SK-N-SH treated with all-trans-retinoic acid at 6 μM for 48 hours (cell line): ENCODE measurements at regions not wholly inside any gene's neighbourhood (a gene's known extent, or its start where the extent isn't known, plus 50 kb on each side); places are given as distances from the start of the nearest gene placed in this dataset.
A peak's percentile ranks its signal among the peaks of the same experiment; 100 is the strongest.

ENCODE experiments used
- ATAC-seq: fragments of 200-7000 bp; cut with Tn5 transposase; 3 replicates; pipeline ENCODE4 v1.9.1; 2020; ENCODE audit warnings: mild to moderate bottlenecking, moderate library complexity
- ARNTL ChIP-seq: fragments of 450-650 bp; formaldehyde crosslinking; IDR thresholded peaks from 2 replicates; pipeline ENCODE4 v1.5.0; 2020; ENCODE audit warnings: low read depth, mild to moderate bottlenecking, moderate library complexity, borderline replicate concordance
- BACH2 ChIP-seq: fragments of 250-450 bp; sonication (Bioruptor Pico); IDR thresholded peaks from 2 replicates; pipeline ENCODE4 v1.9.0; 2021; ENCODE audit warnings: mild to moderate bottlenecking, borderline replicate concordance
- CSDC2 ChIP-seq: fragments of 250-450 bp; sonication (Bioruptor Pico); IDR thresholded peaks from 2 replicates; pipeline ENCODE4 v1.5.0; 2020; ENCODE audit warnings: mild to moderate bottlenecking, moderate library complexity
- ISL1 ChIP-seq: fragments of 250-450 bp; sonication (Bioruptor Pico); IDR thresholded peaks from 2 replicates; pipeline ENCODE4 v2.1.2; 2022; ENCODE audit warnings: mild to moderate bottlenecking, moderate library complexity
- OSR1 ChIP-seq: fragments of 250-450 bp; sonication (Bioruptor Pico); IDR thresholded peaks from 2 replicates; pipeline ENCODE4 v1.8.0; 2022; ENCODE audit warnings: moderate library complexity, mild to moderate bottlenecking, inconsistent platforms
- POU6F1 ChIP-seq: fragments of 250-450 bp; sonication (Bioruptor Pico); IDR thresholded peaks from 2 replicates; pipeline ENCODE4 v1.8.0; 2021; ENCODE audit warnings: low read depth, mild to moderate bottlenecking, moderate library complexity, borderline replicate concordance
- PPARA ChIP-seq: fragments of 250-450 bp; sonication (Bioruptor Pico); IDR thresholded peaks from 2 replicates; pipeline ENCODE4 v1.5.0; 2020; ENCODE audit warnings: mild to moderate bottlenecking, borderline replicate concordance
- RARB ChIP-seq: fragments of 250-450 bp; sonication (Bioruptor Pico); IDR thresholded peaks from 2 replicates; pipeline ENCODE4 v1.8.0; 2021; ENCODE audit warnings: mild to moderate bottlenecking, moderate library complexity
- TCF4 ChIP-seq: fragments of 250-450 bp; sonication (Bioruptor Pico); IDR thresholded peaks from 2 replicates; pipeline ENCODE4 v1.8.0; 2021; ENCODE audit warnings: mild to moderate bottlenecking, moderate library complexity, borderline replicate concordance
- TOX ChIP-seq: fragments of 250-450 bp; sonication (Bioruptor Pico); IDR thresholded peaks from 2 replicates; pipeline ENCODE4 v1.8.0; 2021; ENCODE audit warnings: mild to moderate bottlenecking, moderate library complexity, borderline replicate concordance
- TSHZ2 ChIP-seq: fragments of 250-450 bp; sonication (Bioruptor Pico); IDR thresholded peaks from 2 replicates; pipeline ENCODE4 v1.5.0; 2020; ENCODE audit warnings: mild to moderate bottlenecking, moderate library complexity
- ZFP3 ChIP-seq: fragments of 250-450 bp; sonication (Bioruptor Pico); IDR thresholded peaks from 2 replicates; pipeline ENCODE4 v1.5.0; 2020; ENCODE audit warnings: mild to moderate bottlenecking, moderate library complexity
- ZFP30 ChIP-seq: fragments of 450-650 bp; formaldehyde crosslinking; IDR thresholded peaks from 2 replicates; pipeline ENCODE4 v1.5.0; 2022; ENCODE audit warnings: mild to moderate bottlenecking, moderate library complexity
- ZNF565 ChIP-seq: fragments of 450-650 bp; formaldehyde crosslinking; conservative IDR thresholded peaks from 2 replicates; pipeline ENCODE4 v1.5.0; 2020; ENCODE audit warnings: low read depth, mild to moderate bottlenecking, moderate library complexity
- ZNF70 ChIP-seq: fragments of 450-650 bp; formaldehyde crosslinking; IDR thresholded peaks from 2 replicates; pipeline ENCODE4 v1.5.0; 2020; ENCODE audit warnings: mild to moderate bottlenecking, moderate library complexity
- ZNF8 ChIP-seq: fragments of 450-650 bp; formaldehyde crosslinking; IDR thresholded peaks from 2 replicates; pipeline ENCODE4 v1.5.0; 2020; ENCODE audit warnings: mild to moderate bottlenecking, moderate library complexity
- TF ChIP-seq, protein P1 (sequence below): fragments of 250-450 bp; sonication (Bioruptor Pico); IDR thresholded peaks from 2 replicates; pipeline ENCODE4 v1.5.1; 2020; ENCODE audit warnings: low read depth, mild to moderate bottlenecking, moderate library complexity
- TF ChIP-seq, protein P2 (sequence below): fragments of 250-450 bp; sonication (Bioruptor Pico); IDR thresholded peaks from 2 replicates; pipeline ENCODE4 v1.5.1; 2021; ENCODE audit warnings: mild to moderate bottlenecking, moderate library complexity

GRCh38 chr4:107115185-107115847, 79.2 kb upstream of the DKK2 start:
- ATAC-seq = no peak

DNA sequence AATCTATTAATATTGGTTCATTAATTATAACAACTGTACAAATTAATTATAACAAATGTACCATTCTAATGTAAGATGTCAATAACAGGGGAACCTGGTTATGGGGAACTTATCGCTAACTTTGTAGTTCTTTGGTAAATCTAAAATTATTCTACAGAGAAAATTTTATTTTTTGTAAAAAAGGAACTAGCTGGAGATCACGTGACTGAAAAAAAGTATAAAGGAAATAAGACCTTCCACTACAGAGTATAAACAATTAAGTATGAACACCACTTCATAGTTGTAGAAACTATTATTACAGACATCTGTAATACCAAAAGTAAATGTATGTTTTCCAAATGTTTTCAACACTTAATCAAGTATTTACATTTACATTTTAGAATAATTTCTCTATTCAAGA, 77.9 kb upstream of the DKK2 start:
- no peak for ATAC-seq
- TF ChIP-seq ZNF8 (CRISPR knock-in tag) = no peak
- TF ChIP-seq ISL1 (CRISPR knock-in tag) = no peak
- no peak for TF ChIP-seq TSHZ2
- no peak for TF ChIP-seq TOX
- TF ChIP-seq OSR1 = no peak
- no peak for TF ChIP-seq CSDC2 (CRISPR knock-in tag)

More at GRCh38 chr4:107115185-107115847, 79.2 kb upstream of the DKK2 start:
- TF ChIP-seq, protein P1, sequence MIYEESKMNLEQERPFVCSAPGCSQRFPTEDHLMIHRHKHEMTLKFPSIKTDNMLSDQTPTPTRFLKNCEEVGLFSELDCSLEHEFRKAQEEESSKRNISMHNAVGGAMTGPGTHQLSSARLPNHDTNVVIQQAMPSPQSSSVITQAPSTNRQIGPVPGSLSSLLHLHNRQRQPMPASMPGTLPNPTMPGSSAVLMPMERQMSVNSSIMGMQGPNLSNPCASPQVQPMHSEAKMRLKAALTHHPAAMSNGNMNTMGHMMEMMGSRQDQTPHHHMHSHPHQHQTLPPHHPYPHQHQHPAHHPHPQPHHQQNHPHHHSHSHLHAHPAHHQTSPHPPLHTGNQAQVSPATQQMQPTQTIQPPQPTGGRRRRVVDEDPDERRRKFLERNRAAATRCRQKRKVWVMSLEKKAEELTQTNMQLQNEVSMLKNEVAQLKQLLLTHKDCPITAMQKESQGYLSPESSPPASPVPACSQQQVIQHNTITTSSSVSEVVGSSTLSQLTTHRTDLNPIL (CRISPR knock-in tag) = no peak
- TF ChIP-seq TCF4 (peak; percentile 92), CSDC2 (CRISPR knock-in tag) (no peak), ISL1 (CRISPR knock-in tag) (peak; percentile 64), TOX (no peak), ZNF70 (CRISPR knock-in tag) (no peak)

- TF ChIP-seq POU6F1 (CRISPR knock-in tag) (no peak), ISL1 (CRISPR knock-in tag) (no peak), ZNF8 (CRISPR knock-in tag) (no peak), TOX (no peak)
- TF ChIP-seq, protein P1 (CRISPR knock-in tag) = no peak
- ATAC-seq = no peak
These were observed 62.3 kb upstream of the DKK2 start for GRCh38 chr4:107098401-107098800.

GRCh38 chr4:107094976-107095375, 58.9 kb upstream of the DKK2 start:
- no peak for ATAC-seq
- TF ChIP-seq TCF4 = no peak
- TF ChIP-seq, protein P1 (CRISPR knock-in tag) = no peak
- TF ChIP-seq, all 23 proteins: peak for 0

- ATAC-seq = peak; percentile 46; the same call in 2 of the 3 replicates
- no peak for TF ChIP-seq OSR1
- no peak for TF ChIP-seq ISL1 (CRISPR knock-in tag)
- no peak for TF ChIP-seq ZNF565 (CRISPR knock-in tag)
- TF ChIP-seq, protein P1 (CRISPR knock-in tag) = no peak
- TF ChIP-seq ARNTL (CRISPR knock-in tag) = no peak
- no peak for TF ChIP-seq CSDC2 (CRISPR knock-in tag)
- no peak for TF ChIP-seq RARB (CRISPR knock-in tag)
- no peak for TF ChIP-seq PPARA (CRISPR knock-in tag)
- no peak for TF ChIP-seq ZFP3 (CRISPR knock-in tag)
- TF ChIP-seq BACH2 (CRISPR knock-in tag) = no peak
- TF ChIP-seq TOX = no peak
- TF ChIP-seq, protein P2, sequence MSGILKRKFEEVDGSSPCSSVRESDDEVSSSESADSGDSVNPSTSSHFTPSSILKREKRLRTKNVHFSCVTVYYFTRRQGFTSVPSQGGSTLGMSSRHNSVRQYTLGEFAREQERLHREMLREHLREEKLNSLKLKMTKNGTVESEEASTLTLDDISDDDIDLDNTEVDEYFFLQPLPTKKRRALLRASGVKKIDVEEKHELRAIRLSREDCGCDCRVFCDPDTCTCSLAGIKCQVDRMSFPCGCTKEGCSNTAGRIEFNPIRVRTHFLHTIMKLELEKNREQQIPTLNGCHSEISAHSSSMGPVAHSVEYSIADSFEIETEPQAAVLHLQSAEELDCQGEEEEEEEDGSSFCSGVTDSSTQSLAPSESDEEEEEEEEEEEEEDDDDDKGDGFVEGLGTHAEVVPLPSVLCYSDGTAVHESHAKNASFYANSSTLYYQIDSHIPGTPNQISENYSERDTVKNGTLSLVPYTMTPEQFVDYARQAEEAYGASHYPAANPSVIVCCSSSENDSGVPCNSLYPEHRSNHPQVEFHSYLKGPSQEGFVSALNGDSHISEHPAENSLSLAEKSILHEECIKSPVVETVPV (CRISPR knock-in tag) = no peak
- TF ChIP-seq ZFP30 (CRISPR knock-in tag) = no peak
These were observed 58.2 kb upstream of the DKK2 start for GRCh38 chr4:107094332-107094731.
